ENCODE measurements at regions not wholly inside any gene's neighbourhood (a gene's known extent, or its start where the extent isn't known, plus 50 kb on each side); places are given as distances from the start of the nearest gene placed in this dataset.

- H3K36me3 ChIP-seq (ENCODE audit: control insufficient read depth in 4 of 4, insufficient read depth in 3 of 4, low read depth in 1 of 4, low read length in 3 of 4): no peaks in the 10 kb centered on the region
Measured at GRCh38 chr15:46764851-46765250, 952.5 kb upstream of the SEMA6D start.

More at GRCh38 chr15:46764851-46765250, 952.5 kb upstream of the SEMA6D start:
- Histone ChIP-seq H3K4me3 (ENCODE audit: low read depth in 1 of 3, low read length in 3 of 3) (no peak overlapping the region), H3K27ac (ENCODE audit: low read depth in 1 of 2, low read length in 2 of 2) (no peak overlapping the region), H3K9me3 (ENCODE audit: control insufficient read depth in 4 of 4, low read length in 3 of 4) (peaks cover 0 to 6% (median 5%) of the 10 kb centered on the region in 4 donors), H3K27me3 (ENCODE audit: control insufficient read depth in 4 of 4, insufficient read depth in 4 of 4, low read length in 3 of 4) (no peaks in the 10 kb centered on the region), H3K9ac (ENCODE audit: low read depth in 1 of 2, low read length in 2 of 2) (no peak overlapping the region), H3K4me1 (ENCODE audit: control insufficient read depth in 4 of 4, insufficient read depth in 4 of 4, low read length in 3 of 4) (no peaks in the 10 kb centered on the region)
- no peak for DNase-seq (ENCODE audit: low spot score)
- TF ChIP-seq FOXA2 (IDR thresholded peaks at IDR 0.05): no peak
- TF ChIP-seq HNF4A (conservative IDR thresholded peaks at IDR 0.05): no peak
- TF ChIP-seq RAD21 (IDR thresholded peaks at IDR 0.05): no peak
- no peak for TF ChIP-seq HNF4G (IDR thresholded peaks at IDR 0.05)
- no peak for TF ChIP-seq MAX (IDR thresholded peaks at IDR 0.05)
- no peak for TF ChIP-seq TAF1 (conservative IDR thresholded peaks at IDR 0.05)
- no peak for TF ChIP-seq SP1 (IDR thresholded peaks at IDR 0.05)
- TF ChIP-seq YY1 (IDR thresholded peaks at IDR 0.05): no peak
- TF ChIP-seq EGR1 (IDR thresholded peaks at IDR 0.05; ENCODE audit: low read depth in 2 of 2): no peak
- TF ChIP-seq NR2F2 (IDR thresholded peaks at IDR 0.05): no peak
- no peak for TF ChIP-seq GABPA (IDR thresholded peaks at IDR 0.05 in 1 of 2, conservative IDR thresholded peaks at IDR 0.05 in 1 of 2)
- TF ChIP-seq ZBTB33 (IDR thresholded peaks at IDR 0.05): no peak
- TF ChIP-seq RXRA (IDR thresholded peaks at IDR 0.05): no peak
- TF ChIP-seq CTCF (IDR thresholded peaks at IDR 0.05; ENCODE audit: low read depth, low read length, missing input control): no peak
- TF ChIP-seq REST (IDR thresholded peaks at IDR 0.05): no peak
- whole genome bisulfite sequencing: 86% methylated on average over 7 of the region's 7 CpGs
